ENCODE measurements at regions not wholly inside any gene's neighbourhood (a gene's known extent, or its start where the extent isn't known, plus 50 kb on each side); places are given as distances from the start of the nearest gene placed in this dataset.

DNA sequence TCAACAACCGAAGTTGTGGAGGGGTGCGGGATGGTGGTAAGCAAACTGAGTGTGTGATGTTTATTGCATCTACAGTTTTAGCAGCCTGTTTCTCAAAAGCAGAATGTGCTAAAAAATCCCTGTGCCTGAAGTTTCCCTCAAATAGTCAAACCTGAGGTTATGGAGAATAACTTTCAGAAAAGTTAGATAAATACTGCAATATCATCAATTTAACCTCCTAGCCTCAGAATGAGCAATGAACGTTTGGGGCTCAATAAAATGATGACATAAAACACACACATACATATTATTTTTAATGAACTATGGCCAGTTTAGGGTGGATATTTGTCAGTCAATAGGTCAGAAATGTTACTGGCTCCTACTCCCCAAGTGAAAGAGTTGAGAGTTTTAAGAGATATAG, 201.6 kb downstream of the SEMA6D start:
- Histone ChIP-seq H3K27ac (no peak overlapping the region), H3K4me3 (no peak overlapping the region), H3K36me3 (no peaks in the 10 kb centered on the region), H3K27me3 (no peaks in the 10 kb centered on the region), H3K9me3 (no peaks in the 10 kb centered on the region), H3K4me1 (no peaks in the 10 kb centered on the region)
- intact Hi-C loops (cut with DNase I; ENCODE audit: low total_unique reads): no loop called here
- no peak for DNase-seq
- TF ChIP-seq, protein P1, sequence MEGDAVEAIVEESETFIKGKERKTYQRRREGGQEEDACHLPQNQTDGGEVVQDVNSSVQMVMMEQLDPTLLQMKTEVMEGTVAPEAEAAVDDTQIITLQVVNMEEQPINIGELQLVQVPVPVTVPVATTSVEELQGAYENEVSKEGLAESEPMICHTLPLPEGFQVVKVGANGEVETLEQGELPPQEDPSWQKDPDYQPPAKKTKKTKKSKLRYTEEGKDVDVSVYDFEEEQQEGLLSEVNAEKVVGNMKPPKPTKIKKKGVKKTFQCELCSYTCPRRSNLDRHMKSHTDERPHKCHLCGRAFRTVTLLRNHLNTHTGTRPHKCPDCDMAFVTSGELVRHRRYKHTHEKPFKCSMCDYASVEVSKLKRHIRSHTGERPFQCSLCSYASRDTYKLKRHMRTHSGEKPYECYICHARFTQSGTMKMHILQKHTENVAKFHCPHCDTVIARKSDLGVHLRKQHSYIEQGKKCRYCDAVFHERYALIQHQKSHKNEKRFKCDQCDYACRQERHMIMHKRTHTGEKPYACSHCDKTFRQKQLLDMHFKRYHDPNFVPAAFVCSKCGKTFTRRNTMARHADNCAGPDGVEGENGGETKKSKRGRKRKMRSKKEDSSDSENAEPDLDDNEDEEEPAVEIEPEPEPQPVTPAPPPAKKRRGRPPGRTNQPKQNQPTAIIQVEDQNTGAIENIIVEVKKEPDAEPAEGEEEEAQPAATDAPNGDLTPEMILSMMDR (IDR thresholded peaks at IDR 0.05): no peak

DNA sequence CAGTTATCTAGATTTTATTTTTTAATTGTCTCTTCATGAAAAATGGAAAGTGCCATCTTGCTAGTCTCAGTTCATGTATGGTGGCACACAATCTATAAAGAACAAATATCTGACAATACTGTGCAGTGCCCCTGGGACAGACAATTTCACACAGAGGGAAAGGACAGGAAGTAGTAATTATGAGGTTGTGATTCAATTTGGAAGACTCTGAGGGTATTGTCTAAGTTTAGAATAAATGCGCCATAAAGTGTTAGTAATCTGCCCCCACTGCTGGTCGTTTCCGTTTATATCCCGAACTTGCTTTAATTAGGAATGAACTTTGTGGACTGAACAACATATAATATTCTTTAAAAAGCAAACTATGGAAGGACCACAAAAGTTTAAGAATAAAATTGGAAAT, 196.4 kb upstream of the SLC24A5 start:
- intact Hi-C loops (cut with DNase I; ENCODE audit: low total_unique reads): no loop called here
- TF ChIP-seq, protein P1 (IDR thresholded peaks at IDR 0.05): no peak
- DNase-seq: no peak
- Histone ChIP-seq H3K4me3 (no peak overlapping the region), H3K27me3 (no peaks in the 10 kb centered on the region), H3K9me3 (no peaks in the 10 kb centered on the region), H3K27ac (no peak overlapping the region), H3K4me1 (no peaks in the 10 kb centered on the region), H3K36me3 (no peaks in the 10 kb centered on the region)

DNA sequence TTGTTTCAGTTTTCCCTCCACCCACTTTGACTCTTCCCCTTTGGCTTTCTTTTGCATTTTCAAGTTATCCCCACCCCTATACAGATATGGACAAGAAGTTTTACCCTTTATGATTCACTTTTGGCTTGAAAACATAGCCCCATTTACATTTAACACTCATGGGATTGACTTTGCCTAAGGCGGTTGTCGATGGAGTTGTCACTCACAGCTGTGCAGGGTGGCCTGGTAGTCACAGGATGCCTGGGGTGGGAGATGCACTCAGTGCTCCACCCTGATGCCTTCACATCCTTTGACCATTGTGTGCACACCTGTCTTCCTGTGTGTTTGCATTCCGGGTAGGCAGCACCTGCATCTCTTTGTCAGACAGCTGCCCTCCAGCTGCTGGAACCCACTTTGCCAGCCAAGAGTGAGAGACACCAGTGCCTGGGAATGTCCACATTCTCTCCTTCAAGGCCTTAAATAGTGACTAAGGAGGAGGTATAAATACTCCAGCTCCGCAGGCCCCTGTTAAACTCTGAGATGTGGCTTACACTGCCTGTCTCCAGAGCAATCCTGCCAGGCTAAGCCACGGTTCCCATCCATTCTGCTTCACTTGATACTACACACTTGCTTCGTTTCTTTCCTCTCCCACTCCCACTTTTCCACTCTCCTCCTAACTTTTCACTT, 191.5 kb upstream of the SLC24A5 start:
- H3K9me3 ChIP-seq: no peaks in the 10 kb centered on the region
- H3K36me3 ChIP-seq: no peaks in the 10 kb centered on the region
- no peak for DNase-seq
- H3K4me3 ChIP-seq: no peak overlapping the region
- no peaks in the 10 kb centered on the region for H3K4me1 ChIP-seq
- H3K27ac ChIP-seq: no peak overlapping the region
- TF ChIP-seq, protein P1 (IDR thresholded peaks at IDR 0.05): no peak
- intact Hi-C loops (cut with DNase I; ENCODE audit: low total_unique reads): no loop called here
- no peaks in the 10 kb centered on the region for H3K27me3 ChIP-seq

DNA sequence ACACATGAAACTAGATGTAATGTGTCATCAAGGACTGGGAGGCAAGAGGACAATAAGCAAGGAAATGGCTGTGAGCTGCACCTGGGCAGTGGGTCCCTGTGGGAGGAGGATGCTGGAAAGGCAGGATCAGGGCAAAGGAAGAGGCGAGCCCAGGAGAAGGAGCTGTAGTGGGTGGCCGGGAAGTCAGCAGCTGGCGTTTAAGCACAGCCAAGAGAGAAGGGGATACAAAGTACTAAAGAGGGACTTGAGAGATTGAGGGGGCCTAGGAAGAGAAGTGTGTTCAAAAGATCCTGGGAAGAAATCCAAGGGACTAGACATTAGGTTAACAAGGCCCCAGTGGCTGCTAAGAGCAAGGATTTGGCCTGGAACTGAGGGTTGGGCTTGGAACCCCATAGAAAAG, 188.5 kb upstream of the SLC24A5 start:
- Histone ChIP-seq H3K27ac (no peak overlapping the region), H3K36me3 (no peaks in the 10 kb centered on the region), H3K4me3 (no peak overlapping the region), H3K4me1 (no peaks in the 10 kb centered on the region), H3K9me3 (no peaks in the 10 kb centered on the region), H3K27me3 (no peaks in the 10 kb centered on the region)
- intact Hi-C loops (cut with DNase I; ENCODE audit: low total_unique reads): no loop called here
- TF ChIP-seq, protein P1 (IDR thresholded peaks at IDR 0.05): no peak
- no peak for DNase-seq

DNA sequence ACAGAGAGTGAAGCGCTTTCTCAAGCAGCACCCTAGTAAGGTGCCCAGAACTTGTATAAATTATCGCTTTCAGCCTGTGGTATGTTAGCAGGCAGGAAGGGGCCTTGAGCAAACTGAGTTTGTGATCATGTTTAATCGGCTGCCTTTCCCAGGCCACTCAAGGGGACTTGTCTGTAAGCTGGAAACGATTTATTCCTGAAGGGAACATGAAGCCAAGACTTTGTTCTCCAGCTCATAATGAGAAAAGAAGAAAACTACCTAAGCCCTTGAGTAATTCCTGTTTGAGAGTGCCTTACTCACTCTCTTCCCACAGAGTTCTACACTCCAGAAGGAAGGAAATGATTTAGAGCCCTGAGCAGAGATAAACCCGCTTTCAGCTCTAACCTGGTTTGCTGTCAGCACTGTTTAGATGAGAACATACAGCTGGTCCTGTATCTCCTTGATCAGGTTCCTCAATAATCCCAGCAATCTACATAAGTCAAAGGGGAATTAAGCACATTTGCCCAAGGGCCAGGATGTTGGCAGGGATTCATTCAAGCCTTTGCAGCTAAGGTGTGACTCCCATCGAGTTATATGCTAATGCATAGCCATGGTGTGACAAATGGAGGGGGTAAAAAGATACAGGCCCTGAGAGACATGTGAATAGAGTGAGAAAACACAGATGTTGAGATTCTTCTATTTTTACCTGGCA, 187.7 kb upstream of the SLC24A5 start:
- Histone ChIP-seq H3K9me3 (no peaks in the 10 kb centered on the region), H3K4me1 (no peaks in the 10 kb centered on the region), H3K36me3 (no peaks in the 10 kb centered on the region), H3K27ac (no peak overlapping the region), H3K27me3 (no peaks in the 10 kb centered on the region), H3K4me3 (no peak overlapping the region)
- DNase-seq: no peak
- TF ChIP-seq, protein P1 (IDR thresholded peaks at IDR 0.05): no peak
- intact Hi-C loops (cut with DNase I; ENCODE audit: low total_unique reads): no loop called here
